ENCODE measurements at regions not wholly inside any gene's neighbourhood (a gene's known extent, or its start where the extent isn't known, plus 50 kb on each side); places are given as distances from the start of the nearest gene placed in this dataset.

- Histone ChIP-seq H3K27ac (no peak overlapping the region), H3K4me1 (no peaks in the 10 kb centered on the region), H3K27me3 (no peaks in the 10 kb centered on the region), H3K36me3 (no peaks in the 10 kb centered on the region), H3K9me3 (no peaks in the 10 kb centered on the region), H3K4me3 (no peak overlapping the region)
- intact Hi-C loops (cut with DNase I; ENCODE audit: low total_unique reads): loop anchor here (10.0 kb wide), 1 partner anchor 394 kb away; no protein-coding TSS in a partner anchor
- DNase-seq: no peak
- TF ChIP-seq POLR2A (IDR thresholded peaks at IDR 0.05): no peak
Observed at GRCh38 chr10:128861018-128861901, 605.8 kb upstream of the MGMT start.

DNA sequence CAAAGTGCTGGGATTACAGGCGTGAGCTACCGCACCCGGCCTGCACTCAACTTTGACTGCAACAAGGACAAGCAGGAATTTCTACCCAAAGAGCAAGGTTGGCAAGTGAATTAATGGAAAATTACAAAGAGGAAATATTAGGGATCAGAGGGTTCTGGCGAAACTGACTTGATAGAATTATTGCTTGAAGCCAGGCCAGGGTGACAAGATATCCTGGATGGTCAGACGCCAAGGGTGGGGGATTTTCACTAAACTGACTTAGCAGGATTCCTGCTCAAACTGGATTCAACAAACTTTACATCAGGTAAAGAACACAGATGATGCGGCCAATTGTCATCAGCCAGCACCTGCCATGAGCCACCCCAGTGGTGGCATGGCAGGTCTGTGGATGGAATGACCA is 603.6 kb upstream of the MGMT start:
- intact Hi-C loops (cut with DNase I; ENCODE audit: low total_unique reads): loop anchor here (10.0 kb wide), 1 partner anchor 391 kb away; no protein-coding TSS in a partner anchor
- H3K9me3 ChIP-seq: no peaks in the 10 kb centered on the region
- no peak overlapping the region for H3K27ac ChIP-seq
- no peak overlapping the region for H3K4me3 ChIP-seq
- no peaks in the 10 kb centered on the region for H3K36me3 ChIP-seq
- no peaks in the 10 kb centered on the region for H3K27me3 ChIP-seq
- peak in 1 of 2 donors; percentile 42 for DNase-seq
- H3K4me1 ChIP-seq: no peaks in the 10 kb centered on the region
- no peak for TF ChIP-seq CTCF (IDR thresholded peaks at IDR 0.05)
- no peak for TF ChIP-seq POLR2A (IDR thresholded peaks at IDR 0.05)

GRCh38 chr10:128863823-128864405 is 603.1 kb upstream of the MGMT start:
- DNase-seq: peak in 1 of 2 donors; percentile 1
- no peaks in the 10 kb centered on the region for H3K9me3 ChIP-seq
- H3K4me3 ChIP-seq: no peak overlapping the region
- no peaks in the 10 kb centered on the region for H3K4me1 ChIP-seq
- no peaks in the 10 kb centered on the region for H3K27me3 ChIP-seq
- no peak overlapping the region for H3K27ac ChIP-seq
- no peaks in the 10 kb centered on the region for H3K36me3 ChIP-seq
- no peak for TF ChIP-seq POLR2A (IDR thresholded peaks at IDR 0.05)
- no peak for TF ChIP-seq CTCF (IDR thresholded peaks at IDR 0.05)
- intact Hi-C loops (cut with DNase I; ENCODE audit: low total_unique reads): loop anchor here (10.0 kb wide), 1 partner anchor 391 kb away; no protein-coding TSS in a partner anchor

DNA sequence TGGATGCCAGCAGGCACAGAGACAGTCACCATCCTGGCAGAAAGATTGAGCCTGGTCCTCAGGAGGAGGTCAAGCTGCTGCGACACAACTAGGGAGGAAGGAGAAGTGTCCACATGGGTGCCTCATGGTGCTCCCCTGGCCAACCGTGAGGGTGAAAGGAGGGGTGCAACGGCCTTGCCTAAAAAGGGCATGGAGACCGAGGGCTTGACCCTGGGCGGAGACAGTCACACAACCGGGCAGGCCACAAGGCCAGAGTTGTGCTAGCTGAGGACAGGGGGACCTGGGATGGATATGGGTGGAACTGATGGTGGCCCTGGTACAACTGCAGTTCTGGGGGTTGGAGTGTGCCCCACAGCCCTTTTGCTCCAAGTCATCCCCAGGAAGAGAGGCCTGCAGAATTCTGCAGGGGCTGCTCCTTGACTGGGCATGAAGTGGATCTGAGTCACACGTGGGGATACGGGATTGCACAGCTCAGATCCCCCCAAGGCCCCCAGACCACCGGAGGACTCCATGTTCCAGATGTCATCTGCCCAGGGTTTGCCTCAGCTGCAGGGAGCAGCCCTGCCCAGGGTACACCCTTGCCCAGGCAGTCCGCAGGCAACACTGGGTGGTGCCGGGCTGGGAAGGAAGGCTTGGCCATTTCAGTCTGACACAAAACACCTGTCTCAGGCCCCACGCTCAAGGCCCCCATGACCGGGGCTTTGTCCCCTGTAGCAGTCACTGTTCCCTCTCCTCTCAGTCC is 602.3 kb upstream of the MGMT start:
- Histone ChIP-seq H3K27me3 (no peaks in the 10 kb centered on the region), H3K27ac (no peak overlapping the region), H3K4me3 (no peak overlapping the region), H3K9me3 (no peaks in the 10 kb centered on the region), H3K36me3 (no peaks in the 10 kb centered on the region), H3K4me1 (no peaks in the 10 kb centered on the region)
- TF ChIP-seq CTCF (IDR thresholded peaks at IDR 0.05) (no peak), POLR2A (IDR thresholded peaks at IDR 0.05) (no peak)
- intact Hi-C loops (cut with DNase I; ENCODE audit: low total_unique reads): loop anchor here (10.0 kb wide), 1 partner anchor 390 kb away; no protein-coding TSS in a partner anchor
- DNase-seq: peak in 1 of 2 donors; percentile 3

- Histone ChIP-seq H3K27me3 (no peaks in the 10 kb centered on the region), H3K36me3 (no peaks in the 10 kb centered on the region), H3K27ac (no peak overlapping the region), H3K9me3 (no peaks in the 10 kb centered on the region), H3K4me1 (no peaks in the 10 kb centered on the region), H3K4me3 (no peak overlapping the region)
- TF ChIP-seq POLR2A (IDR thresholded peaks at IDR 0.05): no peak
- TF ChIP-seq CTCF (IDR thresholded peaks at IDR 0.05): no peak
- DNase-seq: peak in 1 of 2 donors; percentile 3
- intact Hi-C loops (cut with DNase I; ENCODE audit: low total_unique reads): loop anchor here (10.0 kb wide), 1 partner anchor 389 kb away; no protein-coding TSS in a partner anchor
Observed at GRCh38 chr10:128865436-128866195, 601.4 kb upstream of the MGMT start.

All from uterus (tissue), 3 donors.